Calu3 (cell line): ENCODE measurements at regions not wholly inside any gene's neighbourhood (a gene's known extent, or its start where the extent isn't known, plus 50 kb on each side); places are given as distances from the start of the nearest gene placed in this dataset.

Experiments
- BruUV-seq: library from RNA; stranded (reverse); fragments of 400-500 nt; replicated peaks from 2 replicates; lab custom pipeline; 2021; lab: Mats Ljungman, UMichigan
- CTCF ChIA-PET: fragments of 300-600 bp; sonication (Branson Sonifier 250); formaldehyde crosslinking; loops from one replicate; lab custom pipeline; 2022; ENCODE audit warnings: antibody characterized with exemption; lab: Charles Lee
- DNase-seq: peaks from one replicate; pipeline ENCODE4 v3.0.0; 2022
- H3K27ac Mint-ChIP-seq: one replicate; pipeline ENCODE4 v1.8.0; 2022; ENCODE audit warnings: mixed read lengths; ENCODE audit not compliant: unreplicated experiment
- H3K27me3 Mint-ChIP-seq: one replicate; pipeline ENCODE4 v1.8.0; 2022; ENCODE audit warnings: mixed read lengths; ENCODE audit not compliant: unreplicated experiment
- H3K36me3 Mint-ChIP-seq: one replicate; pipeline ENCODE4 v1.8.0; 2022; ENCODE audit warnings: mild to moderate bottlenecking, moderate library complexity, mixed read lengths; ENCODE audit not compliant: insufficient read depth, unreplicated experiment
- H3K4me1 Mint-ChIP-seq: one replicate; pipeline ENCODE4 v1.8.0; 2022; ENCODE audit warnings: mild to moderate bottlenecking, low read depth, mixed read lengths; ENCODE audit not compliant: unreplicated experiment
- H3K4me3 Mint-ChIP-seq: one replicate; pipeline ENCODE4 v1.8.0; 2022; ENCODE audit warnings: mild to moderate bottlenecking, low read depth, moderate library complexity, mixed read lengths; ENCODE audit not compliant: unreplicated experiment
- H3K9me3 Mint-ChIP-seq: one replicate; pipeline ENCODE4 v1.8.0; 2022; ENCODE audit warnings: low read depth, mixed read lengths; ENCODE audit not compliant: unreplicated experiment
- CTCF ChIP-seq: fragments of 200-600 bp; IDR thresholded peaks from one replicate; pipeline ENCODE4 v1.8.0; 2022; ENCODE audit warnings: antibody characterized with exemption; ENCODE audit not compliant: unreplicated experiment
- intact Hi-C: fragments of 100-400 bp; cut with micrococcal nuclease; formaldehyde crosslinking; loops from one replicate; pipeline ENCODE4 v1.10.0; 2022; ENCODE audit not compliant: unreplicated experiment

- Mint-ChIP-seq H3K36me3 (peaks cover 6% of the 10 kb centered on the region), H3K4me1 (peaks cover 12% of the 10 kb centered on the region), H3K9me3 (peaks cover 2% of the 10 kb centered on the region), H3K4me3 (no peak overlapping the region), H3K27me3 (no peaks in the 10 kb centered on the region), H3K27ac (no peak overlapping the region)
- intact Hi-C loops: no loop called here
- CTCF ChIA-PET: interaction anchor here (0.5 to 0.6 kb wide), 2 partner anchors 166 to 1648 kb away, joined by 4 read pairs; no protein-coding TSS in a partner anchor
- no peak for DNase-seq
- no peak for TF ChIP-seq CTCF
- no TSS peak for BruUV-seq
These were observed 281.4 kb upstream of the MKLN1 start for GRCh38 chr7:131046246-131046645.

GRCh38 chr7:131047651-131048304 is 279.9 kb upstream of the MKLN1 start:
- no peak for DNase-seq
- Mint-ChIP-seq H3K36me3 (peaks cover 6% of the 10 kb centered on the region), H3K9me3 (peaks cover 2% of the 10 kb centered on the region), H3K27ac (no peak overlapping the region), H3K4me3 (no peak overlapping the region), H3K4me1 (peaks cover 3% of the 10 kb centered on the region), H3K27me3 (no peaks in the 10 kb centered on the region)
- intact Hi-C loops: no loop called here
- BruUV-seq: no TSS peak
- CTCF ChIA-PET: no interaction called here
- no peak for TF ChIP-seq CTCF

- Mint-ChIP-seq H3K4me3 (no peak overlapping the region), H3K27ac (no peak overlapping the region), H3K9me3 (no peaks in the 10 kb centered on the region), H3K36me3 (peaks cover 2% of the 10 kb centered on the region), H3K4me1 (no peaks in the 10 kb centered on the region), H3K27me3 (no peaks in the 10 kb centered on the region)
- CTCF ChIA-PET: no interaction called here
- TF ChIP-seq CTCF: no peak
- intact Hi-C loops: no loop called here
- no peak for DNase-seq
- BruUV-seq: no TSS peak
These were observed 276.4 kb upstream of the MKLN1 start for GRCh38 chr7:131051304-131051703.

- intact Hi-C loops: no loop called here
- CTCF ChIA-PET: interaction anchor here (0.6 kb wide), 2 partner anchors 24 to 892 kb away, joined by 3 read pairs; no protein-coding TSS in a partner anchor
- TF ChIP-seq CTCF: no peak
- Mint-ChIP-seq H3K9me3 (no peaks in the 10 kb centered on the region), H3K27me3 (no peaks in the 10 kb centered on the region), H3K4me1 (no peaks in the 10 kb centered on the region), H3K4me3 (no peak overlapping the region), H3K27ac (no peak overlapping the region), H3K36me3 (no peaks in the 10 kb centered on the region)
- no TSS peak for BruUV-seq
- no peak for DNase-seq
These were observed 275.3 kb upstream of the MKLN1 start for GRCh38 chr7:131052285-131052904.
